ENCODE measurements at regions not wholly inside any gene's neighbourhood (a gene's known extent, or its start where the extent isn't known, plus 50 kb on each side); places are given as distances from the start of the nearest gene placed in this dataset.

DNA sequence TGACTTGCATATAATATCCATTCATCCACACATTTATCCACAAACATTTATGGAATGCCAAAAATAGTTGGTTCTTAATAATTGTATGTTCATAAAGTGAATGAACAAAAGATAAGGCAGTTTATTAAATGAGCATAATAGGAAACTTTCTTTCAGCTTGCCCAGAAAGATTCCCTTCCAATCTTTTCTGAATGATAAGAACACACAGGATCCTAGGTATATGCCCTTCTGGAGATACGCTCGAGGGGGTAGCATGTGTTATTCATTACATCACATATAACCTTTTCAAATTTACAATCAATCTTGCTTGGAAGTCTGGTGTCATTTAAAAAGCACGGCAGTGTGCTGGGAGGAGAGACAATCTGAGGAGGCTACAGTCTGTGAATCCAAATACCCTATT, 80.4 kb upstream of the PDK4 start:
- no peaks in the 10 kb centered on the region for H3K4me1 ChIP-seq (ENCODE audit: control insufficient read depth, extremely low read depth, insufficient read depth, low read length)
- H3K4me2 ChIP-seq (ENCODE audit: extremely low read depth, insufficient read depth, low read length): no peak overlapping the region
- no peaks in the 10 kb centered on the region for H3K79me2 ChIP-seq (ENCODE audit: control insufficient read depth, insufficient read depth, low read length)
- no peak overlapping the region for H2AFZ ChIP-seq (ENCODE audit: low read length)
- H3K36me3 ChIP-seq (ENCODE audit: control insufficient read depth, insufficient read depth, low read length): no peaks in the 10 kb centered on the region
- DNase-seq (ENCODE audit: low read depth in 2 of 2): no peak
- TF ChIP-seq, protein P1, sequence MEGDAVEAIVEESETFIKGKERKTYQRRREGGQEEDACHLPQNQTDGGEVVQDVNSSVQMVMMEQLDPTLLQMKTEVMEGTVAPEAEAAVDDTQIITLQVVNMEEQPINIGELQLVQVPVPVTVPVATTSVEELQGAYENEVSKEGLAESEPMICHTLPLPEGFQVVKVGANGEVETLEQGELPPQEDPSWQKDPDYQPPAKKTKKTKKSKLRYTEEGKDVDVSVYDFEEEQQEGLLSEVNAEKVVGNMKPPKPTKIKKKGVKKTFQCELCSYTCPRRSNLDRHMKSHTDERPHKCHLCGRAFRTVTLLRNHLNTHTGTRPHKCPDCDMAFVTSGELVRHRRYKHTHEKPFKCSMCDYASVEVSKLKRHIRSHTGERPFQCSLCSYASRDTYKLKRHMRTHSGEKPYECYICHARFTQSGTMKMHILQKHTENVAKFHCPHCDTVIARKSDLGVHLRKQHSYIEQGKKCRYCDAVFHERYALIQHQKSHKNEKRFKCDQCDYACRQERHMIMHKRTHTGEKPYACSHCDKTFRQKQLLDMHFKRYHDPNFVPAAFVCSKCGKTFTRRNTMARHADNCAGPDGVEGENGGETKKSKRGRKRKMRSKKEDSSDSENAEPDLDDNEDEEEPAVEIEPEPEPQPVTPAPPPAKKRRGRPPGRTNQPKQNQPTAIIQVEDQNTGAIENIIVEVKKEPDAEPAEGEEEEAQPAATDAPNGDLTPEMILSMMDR (conservative IDR thresholded peaks at IDR 0.05 in 1 of 2, IDR thresholded peaks at IDR 0.05 in 1 of 2; ENCODE audit: low read depth in 1 of 2, low read length in 2 of 2): no peak
- no peak for TF ChIP-seq EZH2 (IDR thresholded peaks at IDR 0.05; ENCODE audit: low read length, missing control alignments)
- no peaks in the 10 kb centered on the region for H4K20me1 ChIP-seq (ENCODE audit: control insufficient read depth, extremely low read depth, insufficient read depth, low read length)
- H3K4me3 ChIP-seq (replicated peaks in 1 of 4; ENCODE audit: control extremely low read depth in 1 of 4, insufficient read depth in 1 of 4, low read depth in 3 of 4, low read length in 4 of 4): no peak overlapping the region
- no peaks in the 10 kb centered on the region for H3K27me3 ChIP-seq (ENCODE audit: control insufficient read depth, insufficient read depth, low read length)
- H3K9ac ChIP-seq (ENCODE audit: insufficient read depth, low read length): no peak overlapping the region
- no peak overlapping the region for H3K27ac ChIP-seq (ENCODE audit: insufficient read depth, low read length)
- H3K9me3 ChIP-seq (ENCODE audit: control insufficient read depth, insufficient read depth, low read depth, low read length): no peaks in the 10 kb centered on the region

DNA sequence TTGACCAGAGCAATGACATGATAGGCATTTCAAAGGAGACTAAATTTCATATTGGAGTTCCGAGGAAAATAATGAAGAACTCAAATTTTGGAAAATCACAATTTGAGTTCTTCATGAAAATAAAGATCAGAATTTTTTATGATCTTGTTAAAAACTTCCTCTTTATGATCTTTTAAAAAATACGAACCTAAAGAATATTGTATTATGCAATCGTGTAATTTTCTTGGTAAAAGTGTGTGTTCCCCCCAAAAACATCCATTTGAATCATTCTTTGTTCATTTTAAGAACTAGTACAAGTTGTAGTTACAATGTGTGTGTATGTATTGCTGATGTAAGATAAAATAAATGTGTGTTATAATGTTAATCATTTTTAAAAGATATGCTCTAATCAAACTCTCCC, 79.3 kb upstream of the PDK4 start:
- no peak for DNase-seq (ENCODE audit: low read depth in 2 of 2)
- Histone ChIP-seq H3K27ac (ENCODE audit: insufficient read depth, low read length) (no peak overlapping the region), H3K79me2 (ENCODE audit: control insufficient read depth, insufficient read depth, low read length) (no peaks in the 10 kb centered on the region), H3K36me3 (ENCODE audit: control insufficient read depth, insufficient read depth, low read length) (no peaks in the 10 kb centered on the region), H3K4me1 (ENCODE audit: control insufficient read depth, extremely low read depth, insufficient read depth, low read length) (no peaks in the 10 kb centered on the region), H3K4me3 (replicated peaks in 1 of 4; ENCODE audit: control extremely low read depth in 1 of 4, insufficient read depth in 1 of 4, low read depth in 3 of 4, low read length in 4 of 4) (no peak overlapping the region), H3K4me2 (ENCODE audit: extremely low read depth, insufficient read depth, low read length) (no peak overlapping the region), H4K20me1 (ENCODE audit: control insufficient read depth, extremely low read depth, insufficient read depth, low read length) (no peaks in the 10 kb centered on the region), H3K9me3 (ENCODE audit: control insufficient read depth, insufficient read depth, low read depth, low read length) (no peaks in the 10 kb centered on the region), H3K9ac (ENCODE audit: insufficient read depth, low read length) (no peak overlapping the region), H3K27me3 (ENCODE audit: control insufficient read depth, insufficient read depth, low read length) (no peaks in the 10 kb centered on the region), H2AFZ (ENCODE audit: low read length) (no peak overlapping the region)
- TF ChIP-seq, protein P1 (conservative IDR thresholded peaks at IDR 0.05 in 1 of 2, IDR thresholded peaks at IDR 0.05 in 1 of 2; ENCODE audit: low read depth in 1 of 2, low read length in 2 of 2): no peak
- TF ChIP-seq EZH2 (IDR thresholded peaks at IDR 0.05; ENCODE audit: low read length, missing control alignments): no peak

DNA sequence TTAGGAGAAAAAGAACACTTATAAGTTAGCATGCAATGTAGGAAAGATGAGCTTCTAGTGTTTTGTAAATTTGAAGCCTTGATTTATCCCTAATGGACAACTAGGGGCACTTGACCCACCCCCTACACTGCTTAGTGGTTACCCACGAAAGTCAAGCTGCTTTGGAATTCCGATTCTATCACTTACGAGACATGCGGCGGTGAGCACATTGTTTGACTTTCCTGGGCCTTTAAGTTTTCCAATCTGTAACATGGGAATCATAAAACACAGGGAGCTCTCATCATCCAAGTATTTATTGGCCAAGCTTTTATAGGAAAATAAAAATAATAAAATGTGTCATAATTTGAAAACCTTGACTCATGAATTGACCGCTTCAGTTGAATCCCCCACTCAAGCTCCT, 78.7 kb upstream of the PDK4 start:
- Histone ChIP-seq H3K27ac (ENCODE audit: insufficient read depth, low read length) (no peak overlapping the region), H3K4me1 (ENCODE audit: control insufficient read depth, extremely low read depth, insufficient read depth, low read length) (no peaks in the 10 kb centered on the region), H3K9ac (ENCODE audit: insufficient read depth, low read length) (no peak overlapping the region), H2AFZ (ENCODE audit: low read length) (no peak overlapping the region), H3K9me3 (ENCODE audit: control insufficient read depth, insufficient read depth, low read depth, low read length) (no peaks in the 10 kb centered on the region), H4K20me1 (ENCODE audit: control insufficient read depth, extremely low read depth, insufficient read depth, low read length) (no peaks in the 10 kb centered on the region), H3K79me2 (ENCODE audit: control insufficient read depth, insufficient read depth, low read length) (no peaks in the 10 kb centered on the region), H3K4me3 (replicated peaks in 1 of 4; ENCODE audit: control extremely low read depth in 1 of 4, insufficient read depth in 1 of 4, low read depth in 3 of 4, low read length in 4 of 4) (no peak overlapping the region), H3K27me3 (ENCODE audit: control insufficient read depth, insufficient read depth, low read length) (no peaks in the 10 kb centered on the region), H3K36me3 (ENCODE audit: control insufficient read depth, insufficient read depth, low read length) (no peaks in the 10 kb centered on the region), H3K4me2 (ENCODE audit: extremely low read depth, insufficient read depth, low read length) (no peak overlapping the region)
- TF ChIP-seq, protein P1 (conservative IDR thresholded peaks at IDR 0.05 in 1 of 2, IDR thresholded peaks at IDR 0.05 in 1 of 2; ENCODE audit: low read depth in 1 of 2, low read length in 2 of 2): no peak
- TF ChIP-seq EZH2 (IDR thresholded peaks at IDR 0.05; ENCODE audit: low read length, missing control alignments): no peak
- no peak for DNase-seq (ENCODE audit: low read depth in 2 of 2)

All from fibroblast of lung (primary cell).